DMS79 treated with DMSO at 0.1 percent for 48 hours (cell line): ENCODE measurements at regions not wholly inside any gene's neighbourhood (a gene's known extent, or its start where the extent isn't known, plus 50 kb on each side); places are given as distances from the start of the nearest gene placed in this dataset.

ENCODE experiments used
- DNase-seq: peaks from one replicate; lab custom pipeline; 2025; lab: John Stamatoyannopoulos, UW

- no peak for DNase-seq
These were observed 173.3 kb upstream of the GAS1 start for GRCh38 chr9:87120610-87121009.

- DNase-seq: no peak
These were observed 175.8 kb upstream of the GAS1 start for GRCh38 chr9:87122947-87123685.

- no peak for DNase-seq
These were observed 176.5 kb upstream of the GAS1 start for GRCh38 chr9:87123830-87124229.

- DNase-seq: no peak
These were observed 178.5 kb upstream of the GAS1 start for GRCh38 chr9:87125819-87126218.

- no peak for DNase-seq
These were observed 180.2 kb upstream of the GAS1 start for GRCh38 chr9:87127543-87127942.

GRCh38 chr9:87127978-87128614 lies 180.8 kb upstream of the GAS1 start:
- no peak for DNase-seq

- no peak for DNase-seq
These were observed 181.7 kb upstream of the GAS1 start for GRCh38 chr9:87128844-87129493.

- no peak for DNase-seq
These were observed 187.8 kb upstream of the GAS1 start for GRCh38 chr9:87135074-87135473.

- DNase-seq: no peak
These were observed 190.4 kb upstream of the GAS1 start for GRCh38 chr9:87137718-87138117.

- no peak for DNase-seq
These were observed 191.1 kb upstream of the GAS1 start for GRCh38 chr9:87138128-87139040.

GRCh38 chr9:87139099-87139730 lies 191.9 kb upstream of the GAS1 start:
- no peak for DNase-seq

- no peak for DNase-seq
These were observed 192.8 kb upstream of the GAS1 start for GRCh38 chr9:87140142-87140541.

- no peak for DNase-seq
These were observed 193.4 kb upstream of the GAS1 start for GRCh38 chr9:87140605-87141109.

GRCh38 chr9:87141124-87141523 lies 193.8 kb upstream of the GAS1 start:
- no peak for DNase-seq

- no peak for DNase-seq
These were observed 199.6 kb upstream of the GAS1 start for GRCh38 chr9:87146933-87147332.

- DNase-seq: no peak
These were observed 200.5 kb upstream of the GAS1 start for GRCh38 chr9:87147839-87148238.

- no peak for DNase-seq
These were observed 201.2 kb upstream of the GAS1 start for GRCh38 chr9:87148331-87149104.

GRCh38 chr9:87149799-87150198 lies 202.5 kb upstream of the GAS1 start:
- no peak for DNase-seq

GRCh38 chr9:87152256-87152655 lies 204.9 kb upstream of the GAS1 start:
- no peak for DNase-seq

GRCh38 chr9:87156247-87156646 lies 208.9 kb upstream of the GAS1 start:
- DNase-seq: no peak
